IMR-90 (cell line): ENCODE measurements at regions not wholly inside any gene's neighbourhood (a gene's known extent, or its start where the extent isn't known, plus 50 kb on each side); places are given as distances from the start of the nearest gene placed in this dataset.

Experiments used
- ATAC-seq: fragments of 200-7000 bp; cut with Tn5 transposase; 2 replicates; pipeline ENCODE4 v1.9.1; 2020; ENCODE audit warnings: low read depth, mild to moderate bottlenecking, moderate library complexity
- BruUV-seq: library from RNA; stranded (reverse); fragments of 400-500 nt; replicated peaks from 2 replicates; lab custom pipeline; 2021; lab: Mats Ljungman, UMichigan
- CTCF ChIA-PET: fragments of 300-600 bp; formaldehyde crosslinking; extraction: SDS; loops from one replicate; lab custom pipeline; 2021; ENCODE audit warnings: antibody characterized with exemption; lab: Yijun Ruan, JAX
- POLR2A ChIA-PET: fragments of 300-600 bp; sonication (Branson Sonifier 250); formaldehyde crosslinking; loops from one replicate; lab custom pipeline; 2022; ENCODE audit warnings: antibody characterized with exemption; ENCODE audit not compliant: unreplicated experiment; lab: Charles Lee
- DNase-seq: peaks from one replicate; pipeline ENCODE4 v3.0.0; 2013
- H2AFZ ChIP-seq: replicated peaks from 2 replicates; pipeline ENCODE3; 2013; ENCODE audit warnings: low read length, mild to moderate bottlenecking; ENCODE audit not compliant: poor library complexity
- H2AK5ac ChIP-seq: 2 replicates; pipeline ENCODE4 v1.6.1; 2013; ENCODE audit warnings: low read depth, low read length, inconsistent platforms
- H2AK9ac ChIP-seq: replicated peaks from 2 replicates; pipeline ENCODE3; 2013; ENCODE audit warnings: mild to moderate bottlenecking, low read depth, low read length, moderate library complexity; ENCODE audit not compliant: poor library complexity
- H2BK120ac ChIP-seq: 2 replicates; pipeline ENCODE4 v1.6.1; 2013; ENCODE audit warnings: low read depth, low read length, inconsistent platforms
- H2BK15ac ChIP-seq: 3 replicates; pipeline ENCODE4 v1.6.1; 2013; ENCODE audit warnings: low read depth, low read length, inconsistent platforms
- H2BK20ac ChIP-seq: 2 replicates; pipeline ENCODE4 v1.6.1; 2013; ENCODE audit warnings: low read depth, mild to moderate bottlenecking, inconsistent platforms, low read length, moderate library complexity
- H2BK5ac ChIP-seq: 2 replicates; pipeline ENCODE4 v1.6.1; 2013; ENCODE audit warnings: mild to moderate bottlenecking, low read depth, low read length, inconsistent platforms; ENCODE audit not compliant: poor library complexity, severe bottlenecking
- H3K14ac ChIP-seq: replicated peaks from 2 replicates; pipeline ENCODE4 v1.6.1; 2013; ENCODE audit warnings: low read depth, low read length, inconsistent platforms
- H3K18ac ChIP-seq: 2 replicates; pipeline ENCODE4 v1.6.1; 2013; ENCODE audit warnings: low read depth, low read length, control low read depth
- H3K23ac ChIP-seq: 2 replicates; pipeline ENCODE4 v1.6.1; 2013; ENCODE audit warnings: low read depth, low read length, inconsistent platforms
- H3K27ac ChIP-seq: 2 replicates; pipeline ENCODE4 v1.5.1; 2013; ENCODE audit warnings: mild to moderate bottlenecking, control low read depth, low read length; ENCODE audit not compliant: insufficient read depth
- H3K27me3 ChIP-seq: 2 replicates; pipeline ENCODE4 v1.6.1; 2013; ENCODE audit warnings: low read length; ENCODE audit not compliant: control insufficient read depth, insufficient read depth
- H3K36me3 ChIP-seq: 2 replicates; pipeline ENCODE4 v1.6.1; 2013; ENCODE audit warnings: low read length, mixed read lengths; ENCODE audit not compliant: control insufficient read depth, insufficient read depth
- H3K4ac ChIP-seq: 2 replicates; pipeline ENCODE4 v1.6.1; 2013; ENCODE audit warnings: low read depth, low read length, inconsistent platforms
- H3K4me1 ChIP-seq: 2 replicates; pipeline ENCODE4 v1.6.1; 2013; ENCODE audit warnings: low read length, mixed read lengths; ENCODE audit not compliant: control insufficient read depth, insufficient read depth
- H3K4me2 ChIP-seq: 2 replicates; pipeline ENCODE4 v1.6.1; 2013; ENCODE audit warnings: low read depth, mild to moderate bottlenecking, control low read depth, low read length, moderate library complexity
- H3K4me3 ChIP-seq: 2 replicates; pipeline ENCODE4 v1.5.1; 2013; ENCODE audit warnings: low read depth, mild to moderate bottlenecking, control low read depth, low read length, moderate library complexity; ENCODE audit not compliant: insufficient read depth
- H3K56ac ChIP-seq: 2 replicates; pipeline ENCODE4 v1.6.1; 2013; ENCODE audit warnings: low read length, inconsistent platforms; ENCODE audit not compliant: insufficient read depth; ENCODE audit errors: extremely low read depth
- H3K79me1 ChIP-seq, 2 experiments: 2 replicates each; pipeline ENCODE4 v1.6.1; 2013; ENCODE audit warnings: low read length in 2 of 2, inconsistent platforms in 1 of 2, low read depth in 1 of 2
- H3K9ac ChIP-seq: 2 replicates; pipeline ENCODE4 v1.6.1; 2013; ENCODE audit warnings: low read depth, low read length, control low read depth
- H3K9me1 ChIP-seq: 2 replicates; pipeline ENCODE4 v1.6.1; 2013; ENCODE audit warnings: low read length, inconsistent platforms; ENCODE audit not compliant: insufficient read depth
- H3K9me3 ChIP-seq: 2 replicates; pipeline ENCODE4 v1.6.1; 2013; ENCODE audit warnings: low read length; ENCODE audit not compliant: control insufficient read depth, insufficient read depth
- H4K20me1 ChIP-seq: 2 replicates; pipeline ENCODE4 v1.6.1; 2013; ENCODE audit warnings: low read length, inconsistent platforms; ENCODE audit not compliant: insufficient read depth
- H4K5ac ChIP-seq: 2 replicates; pipeline ENCODE4 v1.6.1; 2013; ENCODE audit warnings: mild to moderate bottlenecking, low read depth, low read length, control low read depth
- H4K8ac ChIP-seq, 2 experiments: 2 replicates each; pipeline ENCODE4 v1.6.1; 2013; ENCODE audit warnings: low read depth in 2 of 2, low read length in 2 of 2, control low read depth in 1 of 2, inconsistent platforms in 1 of 2
- H4K91ac ChIP-seq: 2 replicates; pipeline ENCODE4 v1.6.1; 2013; ENCODE audit warnings: low read depth, low read length, inconsistent platforms; ENCODE audit not compliant: insufficient read depth
- BHLHE40 ChIP-seq: fragments of 150-350 bp; IDR thresholded peaks from 2 replicates; pipeline ENCODE4 v1.6.1; 2016; ENCODE audit warnings: mild to moderate bottlenecking, low read depth, low read length
- CEBPB ChIP-seq: IDR thresholded peaks from 2 replicates; pipeline ENCODE4 v1.6.1; 2012; ENCODE audit warnings: low read depth, low read length, improper control_type of control experiment
- CHD1 ChIP-seq: IDR thresholded peaks from 2 replicates; pipeline ENCODE4 v1.6.1; 2012; ENCODE audit warnings: low read depth, low read length, improper control_type of control experiment
- FOS ChIP-seq: fragments of 150-350 bp; IDR thresholded peaks from 2 replicates; pipeline ENCODE4 v1.6.1; 2016; ENCODE audit warnings: low read depth, low read length
- MAFK ChIP-seq: IDR thresholded peaks from 2 replicates; pipeline ENCODE4 v1.6.1; 2012; ENCODE audit warnings: low read depth, low read length, improper control_type of control experiment
- MAZ ChIP-seq: IDR thresholded peaks from 2 replicates; pipeline ENCODE4 v1.6.1; 2012; ENCODE audit warnings: low read depth, mild to moderate bottlenecking, low read length, improper control_type of control experiment, moderate library complexity, borderline replicate concordance
- MXI1 ChIP-seq: IDR thresholded peaks from 2 replicates; pipeline ENCODE4 v1.6.1; 2012; ENCODE audit warnings: low read depth, mild to moderate bottlenecking, low read length, moderate library complexity, borderline replicate concordance
- NFE2L2 ChIP-seq: fragments of 150-350 bp; IDR thresholded peaks from 2 replicates; pipeline ENCODE4 v1.6.1; 2016; ENCODE audit warnings: low read depth, mild to moderate bottlenecking, low read length
- POLR2A ChIP-seq: IDR thresholded peaks from 2 replicates; pipeline ENCODE4 v1.6.1; 2012; ENCODE audit warnings: mild to moderate bottlenecking, low read depth, low read length
- RAD21 ChIP-seq: IDR thresholded peaks from 2 replicates; pipeline ENCODE4 v1.6.1; 2012; ENCODE audit warnings: low read length, improper control_type of control experiment
- RCOR1 ChIP-seq: IDR thresholded peaks from 2 replicates; pipeline ENCODE4 v1.6.1; 2012; ENCODE audit warnings: mild to moderate bottlenecking, low read length, improper control_type of control experiment; ENCODE audit not compliant: insufficient replicate concordance
- RFX5 ChIP-seq: IDR thresholded peaks from 2 replicates; pipeline ENCODE4 v1.8.0; 2012; ENCODE audit warnings: low read depth, mild to moderate bottlenecking, low read length, moderate library complexity
- SMC3 ChIP-seq: fragments of 150-350 bp; IDR thresholded peaks from 2 replicates; pipeline ENCODE4 v1.6.1; 2016; ENCODE audit warnings: low read depth, mild to moderate bottlenecking, antibody characterized with exemption, low read length, moderate library complexity
- WGBS, 2 experiments: methylation state at CpG; one replicate each; pipeline versions ENCODE4 v1.1.5 to v1.1.7; 2013; ENCODE audit warnings: missing lambda C conversion rate in 2 of 2; ENCODE audit not compliant: insufficient read length in 1 of 2; ENCODE audit errors: extremely low coverage in 2 of 2; 5-methylcytosine and 5-hydroxymethylcytosine counted together
- dilution Hi-C: fragments of 300-500 bp; cut with HindIII; formaldehyde crosslinking; loops from one replicate; pipeline ENCODE4 v1.14.3; 2018; ENCODE audit warnings: low sequenced_read_pairs; ENCODE audit not compliant: unreplicated experiment
- in situ Hi-C: fragments of 300-500 bp; cut with MboI; formaldehyde crosslinking; loops from 3 replicates; pipeline ENCODE4 v1.14.3; 2019; ENCODE audit warnings: low sequenced_read_pairs, inconsistent platforms, mixed read lengths
- intact Hi-C: fragments of 100-400 bp; cut with micrococcal nuclease; formaldehyde crosslinking; loops from 2 replicates; pipeline ENCODE4 v1.10.0; 2022
- TF ChIP-seq, protein P1 (sequence below): fragments of 150-350 bp; IDR thresholded peaks from 2 replicates; pipeline ENCODE4 v1.6.1; 2016; ENCODE audit warnings: low read depth, mild to moderate bottlenecking, low read length, moderate library complexity, borderline replicate concordance
- TF ChIP-seq, protein P2 (sequence below): conservative IDR thresholded peaks from 2 replicates; pipeline ENCODE4 v1.5.1; 2012; ENCODE audit warnings: mild to moderate bottlenecking, low read depth, low read length, improper control_type of control experiment
- TF ChIP-seq, protein P3 (sequence below): fragments of 150-350 bp; IDR thresholded peaks from 2 replicates; pipeline ENCODE4 v1.6.1; 2017; ENCODE audit warnings: mild to moderate bottlenecking, antibody characterized with exemption, low read length, low read depth

DNA sequence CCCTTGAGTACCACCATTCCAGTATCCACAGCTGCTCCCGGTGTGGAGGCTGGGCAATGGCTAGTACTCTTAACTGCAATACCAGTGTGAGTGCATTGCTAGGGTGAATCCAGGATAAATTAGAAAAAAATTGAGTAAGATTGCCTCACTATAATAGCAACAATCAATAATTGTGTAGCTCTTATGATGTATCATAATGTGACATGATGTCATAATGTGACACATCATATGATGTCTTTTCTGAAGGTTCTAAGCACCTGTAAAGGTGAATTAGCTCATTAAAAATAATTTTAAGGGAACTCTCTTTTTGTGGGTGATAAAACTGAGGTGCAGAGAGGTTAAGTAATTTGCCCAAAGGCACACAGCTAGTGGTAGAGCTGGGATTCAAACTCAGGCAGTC, 424.4 kb downstream of the HLX start:
- Histone ChIP-seq H3K4ac (no peak overlapping the region), H3K36me3 (no peaks in the 10 kb centered on the region), H3K9me3 (no peaks in the 10 kb centered on the region), H2BK120ac (no peak overlapping the region), H3K23ac (no peak overlapping the region), H3K9ac (no peak overlapping the region), H3K18ac (no peak overlapping the region), H2AFZ (no peak overlapping the region), H4K91ac (no peak overlapping the region), H2BK5ac (no peak overlapping the region), H3K4me2 (no peak overlapping the region), H3K79me1 (no peaks in the 10 kb centered on the region), H2BK15ac (no peak overlapping the region), H3K27me3 (no peaks in the 10 kb centered on the region), H2AK5ac (no peak overlapping the region), H4K20me1 (no peaks in the 10 kb centered on the region), H3K14ac (no peak overlapping the region), H3K56ac (no peak overlapping the region), H4K8ac (no peak overlapping the region), H4K5ac (no peak overlapping the region), H3K27ac (no peak overlapping the region), H2BK20ac (no peak overlapping the region), H3K4me1 (peaks cover 3% of the 10 kb centered on the region; the same call in 1 of the 2 replicates), H2AK9ac (no peak overlapping the region), H3K9me1 (no peaks in the 10 kb centered on the region), H3K4me3 (no peak overlapping the region)
- intact Hi-C loops: no loop called here
- dilution Hi-C loops: no loop called here
- no peak for DNase-seq
- POLR2A ChIA-PET: no interaction called here
- no CpG with 5 or more reads among the region's 1 CpG for WGBS, 2 experiments
- BruUV-seq: no TSS peak
- in situ Hi-C loops: no loop called here
- TF ChIP-seq CHD1: no peak
- TF ChIP-seq, protein P1, sequence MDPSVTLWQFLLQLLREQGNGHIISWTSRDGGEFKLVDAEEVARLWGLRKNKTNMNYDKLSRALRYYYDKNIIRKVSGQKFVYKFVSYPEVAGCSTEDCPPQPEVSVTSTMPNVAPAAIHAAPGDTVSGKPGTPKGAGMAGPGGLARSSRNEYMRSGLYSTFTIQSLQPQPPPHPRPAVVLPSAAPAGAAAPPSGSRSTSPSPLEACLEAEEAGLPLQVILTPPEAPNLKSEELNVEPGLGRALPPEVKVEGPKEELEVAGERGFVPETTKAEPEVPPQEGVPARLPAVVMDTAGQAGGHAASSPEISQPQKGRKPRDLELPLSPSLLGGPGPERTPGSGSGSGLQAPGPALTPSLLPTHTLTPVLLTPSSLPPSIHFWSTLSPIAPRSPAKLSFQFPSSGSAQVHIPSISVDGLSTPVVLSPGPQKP: no peak
- TF ChIP-seq CEBPB: no peak
- no peak for TF ChIP-seq BHLHE40
- no peak for TF ChIP-seq RCOR1
- TF ChIP-seq MXI1: no peak
- no peak for TF ChIP-seq POLR2A
- TF ChIP-seq SMC3: no peak
- TF ChIP-seq, protein P2, sequence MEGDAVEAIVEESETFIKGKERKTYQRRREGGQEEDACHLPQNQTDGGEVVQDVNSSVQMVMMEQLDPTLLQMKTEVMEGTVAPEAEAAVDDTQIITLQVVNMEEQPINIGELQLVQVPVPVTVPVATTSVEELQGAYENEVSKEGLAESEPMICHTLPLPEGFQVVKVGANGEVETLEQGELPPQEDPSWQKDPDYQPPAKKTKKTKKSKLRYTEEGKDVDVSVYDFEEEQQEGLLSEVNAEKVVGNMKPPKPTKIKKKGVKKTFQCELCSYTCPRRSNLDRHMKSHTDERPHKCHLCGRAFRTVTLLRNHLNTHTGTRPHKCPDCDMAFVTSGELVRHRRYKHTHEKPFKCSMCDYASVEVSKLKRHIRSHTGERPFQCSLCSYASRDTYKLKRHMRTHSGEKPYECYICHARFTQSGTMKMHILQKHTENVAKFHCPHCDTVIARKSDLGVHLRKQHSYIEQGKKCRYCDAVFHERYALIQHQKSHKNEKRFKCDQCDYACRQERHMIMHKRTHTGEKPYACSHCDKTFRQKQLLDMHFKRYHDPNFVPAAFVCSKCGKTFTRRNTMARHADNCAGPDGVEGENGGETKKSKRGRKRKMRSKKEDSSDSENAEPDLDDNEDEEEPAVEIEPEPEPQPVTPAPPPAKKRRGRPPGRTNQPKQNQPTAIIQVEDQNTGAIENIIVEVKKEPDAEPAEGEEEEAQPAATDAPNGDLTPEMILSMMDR: no peak
- no peak for TF ChIP-seq NFE2L2
- TF ChIP-seq, protein P3, sequence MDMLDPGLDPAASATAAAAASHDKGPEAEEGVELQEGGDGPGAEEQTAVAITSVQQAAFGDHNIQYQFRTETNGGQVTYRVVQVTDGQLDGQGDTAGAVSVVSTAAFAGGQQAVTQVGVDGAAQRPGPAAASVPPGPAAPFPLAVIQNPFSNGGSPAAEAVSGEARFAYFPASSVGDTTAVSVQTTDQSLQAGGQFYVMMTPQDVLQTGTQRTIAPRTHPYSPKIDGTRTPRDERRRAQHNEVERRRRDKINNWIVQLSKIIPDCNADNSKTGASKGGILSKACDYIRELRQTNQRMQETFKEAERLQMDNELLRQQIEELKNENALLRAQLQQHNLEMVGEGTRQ: no peak
- no peak for TF ChIP-seq RAD21
- TF ChIP-seq MAFK: no peak
- no peak for TF ChIP-seq MAZ
- no peak for TF ChIP-seq FOS
- TF ChIP-seq RFX5: no peak
- ATAC-seq: no peak
- CTCF ChIA-PET: interaction anchor here (1.1 kb wide), 1 partner anchor 8 kb away, joined by 3 read pairs; no protein-coding TSS in a partner anchor
